Panc1 (cell line): ENCODE measurements at regions not wholly inside any gene's neighbourhood (a gene's known extent, or its start where the extent isn't known, plus 50 kb on each side); places are given as distances from the start of the nearest gene placed in this dataset.

ENCODE experiments used
- CTCF ChIP-seq: fragments of 450-650 bp; IDR thresholded peaks from 2 replicates; pipeline ENCODE4 v1.5.1; 2017; ENCODE audit warnings: mild to moderate bottlenecking
- REST ChIP-seq, 2 experiments: IDR thresholded peaks; 2 replicates each; pipeline ENCODE4 v1.6.1; 2011 to 2012; ENCODE audit warnings: low read depth in 2 of 2, control low read depth in 1 of 2, low read length in 1 of 2, mild to moderate bottlenecking in 1 of 2, moderate library complexity in 1 of 2; ENCODE audit not compliant: insufficient read depth in 1 of 2
- TCF7L2 ChIP-seq: IDR thresholded peaks from 2 replicates; pipeline ENCODE4 v1.6.1; 2011; ENCODE audit warnings: mild to moderate bottlenecking, low read depth, low read length, inconsistent platforms

- TF ChIP-seq CTCF (no peak), TCF7L2 (no peak), REST (IDR thresholded peaks at IDR 0.05; ENCODE audit: insufficient read depth in 1 of 2, low read depth in 2 of 2, low read length in 1 of 2) (no peak)
These were observed 162.7 kb upstream of the HDAC4 start for GRCh38 chr2:239563561-239563960.
